Mammary epithelial cell (primary cell): ENCODE measurements at regions not wholly inside any gene's neighbourhood (a gene's known extent, or its start where the extent isn't known, plus 50 kb on each side); places are given as distances from the start of the nearest gene placed in this dataset.

Experiments
- CTCF ChIP-seq, 2 donors: IDR thresholded peaks in 1 of 2; conservative IDR thresholded peaks in 1 of 2; 2 replicates each; pipeline ENCODE4 v1.5.1; 2011 to 2012; ENCODE audit warnings: inconsistent platforms in 2 of 2, low read length in 2 of 2, mild to moderate bottlenecking in 2 of 2, control low read depth in 1 of 2, low read depth in 1 of 2; ENCODE audit not compliant: insufficient read depth in 1 of 2; ENCODE audit errors: extremely low read depth in 1 of 2
- EZH2 ChIP-seq: IDR thresholded peaks from 2 replicates; pipeline ENCODE4 v1.6.1; 2012; ENCODE audit warnings: low read length, inconsistent platforms, borderline replicate concordance

- TF ChIP-seq CTCF (conservative IDR thresholded peaks at IDR 0.05 in 1 of 2, IDR thresholded peaks at IDR 0.05 in 1 of 2; ENCODE audit: extremely low read depth in 1 of 2, insufficient read depth in 1 of 2, low read depth in 1 of 2, low read length in 2 of 2) (no peak), EZH2 (no peak)
Observed at GRCh38 chr6:76742919-76743318, 670.5 kb upstream of the IMPG1 start.
